HG03135 (cell line): ENCODE measurements at regions not wholly inside any gene's neighbourhood (a gene's known extent, or its start where the extent isn't known, plus 50 kb on each side); places are given as distances from the start of the nearest gene placed in this dataset.
"Not testable (repeated sequence)": the region's sequence is repeated elsewhere in the genome, so short reads cannot be mapped to it uniquely, and the experiment has no call there.

Source experiments
- ATAC-seq: cut with Tn5 transposase; IDR thresholded peaks from one replicate; pipeline ENCODE4 v1.9.1; 2021; ENCODE audit warnings: mild to moderate bottlenecking, moderate library complexity; ENCODE audit not compliant: unreplicated experiment

GRCh38 chr5:122599000-122599399, 175.9 kb upstream of the SNX2 start:
- ATAC-seq: no peak

- ATAC-seq: no peak
Observed at GRCh38 chr5:122600924-122601323, 174.0 kb upstream of the SNX2 start.

DNA sequence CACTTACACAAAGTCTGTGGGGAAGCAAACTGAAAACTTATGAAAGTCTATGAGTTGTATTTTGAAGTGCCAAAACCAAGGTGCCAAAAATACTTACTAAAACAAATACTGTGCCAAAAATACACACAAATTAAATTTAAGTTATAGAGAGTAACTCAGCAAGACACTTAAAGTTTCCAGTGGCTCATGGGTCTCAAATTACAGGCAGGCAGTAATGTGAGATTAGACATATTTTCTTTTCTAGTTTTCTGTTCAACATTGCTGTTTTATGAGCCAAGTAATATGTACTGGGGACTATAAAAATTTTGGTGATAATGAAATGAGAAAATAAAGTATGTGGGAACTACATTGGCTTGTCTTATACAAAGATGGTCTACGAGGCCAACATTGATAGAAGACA, 172.2 kb upstream of the SNX2 start:
- no peak for ATAC-seq

DNA sequence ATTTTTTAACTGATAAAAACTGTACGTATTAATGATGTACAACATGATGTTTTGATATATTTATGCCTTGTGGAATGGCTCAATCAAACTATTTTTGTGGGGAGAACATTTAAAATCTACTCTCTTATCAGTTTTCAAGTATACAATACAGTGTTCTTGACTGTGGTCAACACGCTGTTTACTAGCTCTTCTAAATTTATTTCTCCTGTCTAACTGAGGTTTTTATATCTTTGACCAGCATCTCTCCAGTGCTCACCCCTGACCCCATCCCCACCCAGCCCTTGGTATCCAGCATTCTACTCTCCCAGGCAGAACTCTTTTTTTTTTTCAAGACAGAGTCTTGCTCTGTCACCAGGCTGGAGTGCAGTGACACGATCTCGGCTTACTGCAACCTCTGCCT, 169.6 kb upstream of the SNX2 start:
- ATAC-seq: no peak

DNA sequence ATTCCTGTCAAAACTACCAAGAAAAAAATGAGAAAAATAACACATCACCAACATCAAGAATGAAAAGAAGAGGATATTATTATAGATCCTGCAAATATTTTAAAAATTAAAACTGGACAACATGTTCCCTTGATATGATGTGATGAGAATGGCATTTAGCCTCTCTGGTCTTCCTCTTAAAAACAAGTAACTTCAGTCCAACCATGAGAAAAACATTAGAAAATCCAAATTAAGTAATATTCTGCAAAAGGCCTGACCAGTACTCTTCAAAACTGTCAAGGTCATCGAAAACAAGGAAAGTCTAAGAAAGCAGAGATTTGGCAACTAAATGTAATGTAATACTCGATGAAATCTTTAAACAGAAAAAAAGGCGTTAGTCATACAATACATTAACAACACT, 167.1 kb upstream of the SNX2 start:
- no peak for ATAC-seq

GRCh38 chr5:122608222-122608621, 166.7 kb upstream of the SNX2 start:
- ATAC-seq: no peak

- no peak for ATAC-seq
Observed at GRCh38 chr5:122611406-122611805, 163.5 kb upstream of the SNX2 start.

DNA sequence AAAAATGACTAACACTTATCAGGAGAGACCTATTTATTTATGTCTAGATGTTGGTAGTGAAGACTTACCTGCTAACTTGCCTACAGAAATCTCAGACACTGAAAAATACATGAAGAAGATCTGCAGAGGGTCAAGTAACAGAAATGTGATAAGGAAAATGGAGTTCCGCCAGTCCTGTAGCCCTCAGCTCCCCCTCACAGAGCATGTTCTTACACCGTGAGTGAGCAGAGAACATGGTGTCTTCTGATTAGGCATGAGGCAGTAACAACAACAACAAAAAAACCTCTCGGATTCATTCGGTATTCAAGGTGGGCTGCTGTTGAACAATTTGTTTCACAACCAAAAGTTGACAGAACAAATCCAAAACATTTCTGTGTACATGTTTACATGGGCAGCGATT, 162.0 kb upstream of the SNX2 start:
- ATAC-seq: no peak

DNA sequence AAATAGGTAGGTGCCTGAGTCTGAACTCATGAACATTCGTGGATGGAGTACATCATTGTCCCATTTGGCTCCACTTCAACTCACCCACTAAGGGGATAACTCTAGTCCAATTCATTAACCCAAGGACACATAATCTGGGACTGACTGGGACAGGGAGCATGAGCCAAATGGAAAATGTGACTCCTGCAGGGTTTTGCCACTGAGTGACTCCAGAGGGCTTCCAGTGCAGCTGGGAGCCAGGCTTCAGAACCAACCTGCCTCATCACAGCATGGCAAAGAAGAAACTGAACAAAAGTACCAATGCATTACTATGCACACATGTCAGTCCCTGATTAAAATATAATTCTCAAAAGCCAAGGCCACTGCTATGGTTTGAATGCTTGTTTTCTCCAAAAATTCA, 159.7 kb upstream of the SNX2 start:
- ATAC-seq: no peak

DNA sequence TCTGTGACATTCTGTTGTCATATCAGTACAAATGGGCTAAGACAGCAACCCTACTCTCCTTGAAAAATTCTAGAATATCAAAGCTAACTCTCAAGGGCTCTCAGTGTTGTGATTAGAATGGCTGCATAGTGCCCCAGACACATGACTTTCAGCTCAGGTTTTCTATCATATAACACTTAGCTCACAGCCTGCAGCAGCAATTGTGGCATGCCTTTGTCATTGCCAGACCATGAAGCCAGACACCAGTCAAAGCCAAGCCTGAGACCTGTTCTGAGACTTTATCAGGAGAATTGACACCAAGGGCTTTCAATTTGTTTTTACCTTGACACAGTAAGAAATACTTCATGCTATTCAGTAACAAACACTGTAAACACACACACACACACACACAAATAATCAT, 159.0 kb upstream of the SNX2 start:
- no peak for ATAC-seq

GRCh38 chr5:122618046-122618445, 156.8 kb upstream of the SNX2 start:
- ATAC-seq: not testable (repeated sequence)

GRCh38 chr5:122620768-122621167, 154.1 kb upstream of the SNX2 start:
- ATAC-seq: not testable (repeated sequence)

DNA sequence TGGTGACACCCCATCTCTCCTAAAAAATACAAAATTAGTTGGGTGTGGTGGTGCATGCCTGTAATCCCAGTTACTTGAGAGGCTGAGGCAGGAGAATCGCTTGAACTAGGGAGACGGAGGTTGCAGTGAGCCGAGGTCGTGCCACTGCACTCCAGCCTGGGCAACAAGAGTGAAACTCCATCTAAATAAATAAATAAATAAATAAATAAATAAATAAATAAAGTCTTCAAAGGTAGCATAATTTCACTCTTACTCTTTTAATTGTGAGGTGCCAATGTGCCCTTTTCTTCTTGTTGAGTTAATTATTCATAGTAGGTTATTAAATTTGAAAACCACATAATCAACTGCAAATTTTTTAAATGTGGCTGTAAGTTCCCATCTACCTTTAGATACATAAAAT, 146.2 kb upstream of the SNX2 start:
- not testable (repeated sequence) for ATAC-seq

- ATAC-seq: no peak
Observed at GRCh38 chr5:122629121-122629677, 145.7 kb upstream of the SNX2 start.

- no peak for ATAC-seq
Observed at GRCh38 chr5:122638581-122638980, 136.3 kb upstream of the SNX2 start.

DNA sequence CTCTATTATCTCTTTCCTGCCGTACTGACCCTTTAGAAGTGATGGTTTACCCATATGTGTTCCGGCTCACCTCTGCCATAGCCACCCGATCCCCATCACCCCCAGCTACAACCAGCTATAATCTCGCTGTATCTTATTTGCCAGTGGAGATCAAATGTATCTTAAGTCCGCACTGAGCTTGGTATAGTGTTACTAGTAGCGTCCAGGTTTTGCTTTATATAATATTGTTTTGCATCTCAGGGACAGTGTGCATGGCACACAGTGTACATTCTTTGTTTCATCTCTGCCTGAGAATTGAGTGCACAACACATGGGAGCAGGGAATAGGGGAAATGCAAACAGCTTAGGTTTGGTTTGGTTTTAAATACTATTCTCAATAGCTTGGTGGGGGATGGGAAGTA, 135.8 kb upstream of the SNX2 start:
- ATAC-seq: no peak

- no peak for ATAC-seq
Observed at GRCh38 chr5:122639864-122640263, 135.0 kb upstream of the SNX2 start.

- ATAC-seq: no peak
Observed at GRCh38 chr5:122649080-122649479, 125.8 kb upstream of the SNX2 start.

DNA sequence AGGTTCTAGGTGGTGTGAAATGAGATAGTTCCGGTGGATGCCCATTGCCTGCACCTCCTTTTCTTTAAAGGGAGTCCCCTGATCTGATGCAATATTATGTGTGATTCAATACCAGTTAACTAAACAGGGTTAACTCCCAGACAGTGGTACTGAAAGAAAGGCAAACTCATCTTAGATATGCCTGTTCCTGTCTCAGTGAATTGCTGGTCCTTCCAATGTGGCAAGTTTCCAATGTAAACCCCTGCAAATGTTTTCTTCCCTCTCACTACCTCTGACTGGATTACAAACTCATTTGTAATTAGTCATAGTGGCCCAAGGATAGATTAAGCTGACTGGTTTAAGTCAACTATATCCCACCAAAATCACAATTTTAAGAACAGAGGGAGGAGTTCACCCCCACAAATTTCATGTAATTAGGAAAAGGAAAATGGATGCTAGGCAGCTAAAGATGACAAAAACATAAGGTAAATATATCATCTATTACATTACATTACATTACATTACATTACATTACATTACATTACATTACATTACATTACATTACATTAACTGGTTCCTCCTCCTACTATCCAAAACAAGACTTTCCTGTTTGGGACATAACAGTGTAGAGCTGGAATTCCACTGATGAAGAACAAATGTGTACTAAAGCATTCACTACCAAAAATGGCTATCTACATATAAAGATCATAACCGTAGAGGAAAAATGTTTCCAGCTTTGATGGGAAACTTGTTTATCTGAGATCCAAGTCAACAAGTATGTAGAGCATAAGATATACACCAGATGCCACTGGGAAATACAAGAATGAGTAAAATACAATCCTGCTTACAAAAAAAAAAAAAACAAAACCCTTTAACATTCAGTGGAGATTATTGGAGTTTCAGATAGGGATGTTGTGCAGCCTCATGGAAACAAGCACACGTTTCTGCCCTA, 121.5 kb upstream of the SNX2 start:
- no peak for ATAC-seq

DNA sequence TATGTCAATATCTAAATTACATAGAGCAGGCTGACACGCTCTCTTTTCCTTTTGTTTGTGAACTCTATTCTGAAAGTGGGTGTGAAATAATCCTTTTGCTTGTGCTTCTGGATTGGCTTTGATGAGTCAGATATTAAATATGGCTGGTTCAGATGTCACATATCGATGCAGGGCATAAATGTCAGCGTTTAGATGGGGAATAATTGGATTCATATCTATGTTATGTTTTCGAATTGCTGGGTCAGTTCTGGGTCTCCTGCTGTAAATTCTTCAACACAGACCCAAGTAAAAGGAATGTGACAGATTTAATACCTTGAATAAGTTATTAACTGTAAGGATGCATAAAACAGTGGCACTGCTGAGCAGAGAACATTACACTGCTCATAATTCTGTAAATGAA, 118.7 kb upstream of the SNX2 start:
- ATAC-seq: no peak

DNA sequence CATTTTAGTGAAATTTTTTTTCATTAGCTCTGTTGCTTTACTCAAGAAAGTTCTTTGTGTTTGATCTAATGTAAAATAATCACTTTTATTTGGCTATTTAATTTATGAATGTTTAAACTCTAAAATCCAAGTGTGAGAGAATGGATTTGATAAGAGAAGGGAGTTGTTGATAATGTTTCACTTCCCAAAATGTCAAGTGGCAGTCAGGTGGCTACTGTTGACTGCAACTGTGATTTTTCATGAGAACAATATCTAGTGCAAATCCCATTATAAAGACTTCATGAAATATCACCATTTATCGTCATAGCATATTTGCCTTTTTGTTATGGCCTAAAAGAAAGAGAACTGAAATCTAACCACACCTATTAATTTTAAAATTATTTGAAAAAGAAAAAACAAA, 118.3 kb upstream of the SNX2 start:
- ATAC-seq: no peak

- ATAC-seq: no peak
Observed at GRCh38 chr5:122661496-122662180, 113.2 kb upstream of the SNX2 start.
